ENCODE measurements at regions not wholly inside any gene's neighbourhood (a gene's known extent, or its start where the extent isn't known, plus 50 kb on each side); places are given as distances from the start of the nearest gene placed in this dataset.

GRCh38 chr18:77559274-77559910 is 309.7 kb downstream of the GALR1 start:
- TF ChIP-seq CTCF (conservative IDR thresholded peaks at IDR 0.05; ENCODE audit: low read depth, low read length) (no peak), EZH2 (IDR thresholded peaks at IDR 0.05; ENCODE audit: borderline replicate concordance, low read depth, low read length, poor library complexity, severe bottlenecking) (no peak)
